NCI-H510A treated with DMSO at 0.1 percent for 48 hours (cell line): ENCODE measurements at regions not wholly inside any gene's neighbourhood (a gene's known extent, or its start where the extent isn't known, plus 50 kb on each side); places are given as distances from the start of the nearest gene placed in this dataset.
A peak's percentile ranks its signal among the peaks of the same experiment; 100 is the strongest.
"Not testable (repeated sequence)": the region's sequence is repeated elsewhere in the genome, so short reads cannot be mapped to it uniquely, and the experiment has no call there.

Experiments used
- DNase-seq: peaks from one replicate; lab custom pipeline; 2025; lab: John Stamatoyannopoulos, UW

GRCh38 chr4:99763635-99764101 is 53.0 kb upstream of the DAPP1 start:
- no peak for DNase-seq

DNA sequence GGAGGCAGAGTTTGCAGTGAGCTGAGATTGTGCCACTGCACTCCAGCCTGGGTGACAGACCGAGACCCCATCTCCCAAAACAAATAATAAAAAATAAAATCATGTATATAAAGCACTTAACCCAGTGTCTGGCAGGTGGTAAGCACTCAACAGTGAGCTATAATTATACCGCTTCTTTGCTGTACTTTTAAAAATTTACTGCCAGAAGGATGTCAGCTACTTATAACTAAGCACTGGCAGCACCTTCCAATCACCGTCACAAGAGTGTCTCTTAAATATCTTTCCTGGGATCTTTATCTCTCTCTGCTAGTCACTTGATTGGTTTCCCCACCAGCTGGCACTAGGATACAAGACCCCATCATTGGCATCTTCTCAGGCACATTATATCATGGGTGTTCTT is 53.9 kb upstream of the DAPP1 start:
- DNase-seq = peak; percentile 24

DNA sequence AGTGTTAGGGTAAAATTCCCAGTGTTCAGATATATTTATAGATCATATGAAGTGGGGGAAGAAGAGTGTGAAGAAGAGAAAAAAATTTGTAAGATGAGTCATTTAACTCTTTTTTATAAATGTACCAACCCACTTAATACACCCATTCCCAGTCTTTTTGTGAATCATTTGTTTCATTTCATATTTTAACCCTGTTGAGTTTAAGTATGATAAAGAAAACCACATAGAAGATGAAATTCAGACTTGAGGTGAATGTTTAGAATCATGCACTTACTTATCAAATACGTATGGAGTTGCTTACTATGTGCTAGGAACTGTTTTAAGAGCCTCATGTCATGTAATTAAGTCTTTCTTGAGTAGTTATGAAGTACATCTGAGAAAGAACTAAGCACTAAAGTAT is 56.6 kb upstream of the DAPP1 start:
- no peak for DNase-seq

DNA sequence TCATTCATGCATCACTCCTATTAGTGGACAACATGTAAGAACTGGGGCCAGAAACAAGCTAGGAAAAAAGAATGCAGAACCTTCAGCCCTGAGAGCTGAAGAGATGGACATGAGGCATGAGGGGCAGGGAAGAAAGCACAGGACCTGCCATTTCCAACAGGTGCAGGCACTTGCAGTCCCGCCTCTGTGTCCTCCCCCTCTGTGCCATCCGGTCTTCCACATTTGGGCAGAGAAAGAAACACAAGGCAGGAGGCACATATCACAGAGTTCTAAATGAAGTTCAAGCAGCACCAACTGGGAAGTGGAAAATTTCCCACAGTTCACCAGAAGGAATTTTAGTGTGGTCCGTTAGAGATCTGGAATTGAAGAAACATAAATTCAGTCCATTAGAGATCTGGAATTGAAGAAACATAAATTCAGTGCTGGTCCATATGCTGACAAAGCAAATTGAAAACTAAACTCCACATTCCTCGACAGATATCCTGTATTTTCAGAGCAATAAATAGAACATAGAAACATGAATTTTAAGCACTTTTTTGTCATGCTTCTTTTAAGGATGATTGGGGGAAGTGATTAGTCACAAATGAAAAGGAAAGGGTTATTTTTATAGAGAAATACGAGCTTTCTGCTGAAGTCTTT is 57.2 kb upstream of the DAPP1 start:
- no peak for DNase-seq

DNA sequence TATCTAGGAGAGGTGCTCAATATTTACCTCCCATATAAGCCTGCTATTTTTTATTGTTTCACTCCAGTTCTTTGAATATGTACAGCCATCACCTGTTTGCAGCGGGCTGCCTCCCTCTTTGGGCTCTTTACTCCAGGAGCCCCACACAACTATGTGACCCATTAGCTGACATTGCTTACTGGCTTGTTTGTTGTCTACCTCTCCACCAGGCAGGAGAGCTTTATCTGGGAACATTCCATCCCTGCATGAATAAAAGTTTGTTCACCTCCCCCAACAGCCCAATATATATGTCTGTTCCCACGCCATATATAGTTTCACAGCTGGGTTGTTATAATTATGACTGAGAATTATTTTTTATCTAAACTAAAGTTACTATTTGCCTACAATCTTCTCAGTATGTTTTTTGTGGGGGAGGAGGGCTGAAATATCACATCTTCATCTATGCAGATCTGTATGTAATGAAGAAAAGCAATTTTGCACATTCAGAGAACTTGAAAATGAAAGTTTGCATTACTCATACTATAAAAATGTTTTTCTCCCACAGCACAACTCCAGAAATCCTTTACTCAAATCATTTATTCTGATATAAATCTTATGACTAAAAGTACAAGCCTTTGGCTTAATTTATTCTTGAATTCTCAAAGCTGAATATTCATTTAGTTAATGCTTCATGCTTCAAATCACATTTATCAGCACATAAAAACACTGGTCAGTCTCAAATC is 61.2 kb upstream of the DAPP1 start:
- DNase-seq = no peak

GRCh38 chr4:99754756-99755155 is 61.9 kb upstream of the DAPP1 start:
- peak; percentile 6 for DNase-seq

GRCh38 chr4:99753931-99754330 is 62.7 kb upstream of the DAPP1 start:
- DNase-seq = no peak

GRCh38 chr4:99749445-99750391 is 66.9 kb upstream of the DAPP1 start:
- no peak for DNase-seq

DNA sequence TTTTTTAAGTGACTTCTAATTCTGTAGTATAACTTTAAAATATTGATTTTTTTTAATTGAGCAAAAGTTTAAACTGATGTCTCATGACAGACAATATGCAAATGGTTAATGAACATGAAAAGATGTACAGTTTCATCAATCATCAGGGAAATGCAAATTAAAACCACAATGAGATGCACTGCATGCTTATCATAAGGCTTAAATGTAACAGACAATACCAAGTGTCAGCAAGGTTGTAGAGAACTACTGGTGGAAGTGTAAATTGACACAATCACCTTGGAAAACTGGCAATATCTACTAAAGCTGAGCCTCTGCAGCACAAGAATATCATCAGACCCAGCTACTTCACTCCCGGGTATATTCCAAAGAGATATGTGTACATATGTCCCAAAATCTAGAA is 70.2 kb upstream of the DAPP1 start:
- DNase-seq = no peak

DNA sequence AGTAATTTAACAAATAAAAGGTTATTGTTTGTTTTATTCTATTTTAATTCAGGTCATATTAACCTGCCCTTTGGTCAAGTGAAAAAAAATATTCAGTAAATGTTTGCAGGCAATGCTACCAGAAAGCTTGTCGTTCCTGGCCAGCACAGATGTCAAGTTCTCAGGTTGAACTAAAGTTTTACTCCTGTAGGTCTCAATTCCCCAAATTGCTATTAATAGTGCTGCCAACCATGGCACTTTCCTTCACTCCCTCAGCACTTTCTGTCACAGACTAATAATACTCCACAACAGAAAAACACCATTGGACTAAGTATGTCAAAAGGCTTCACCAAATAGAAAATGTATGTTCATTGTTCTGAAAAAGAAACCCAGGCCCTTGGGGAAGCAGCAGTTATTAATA is 79.2 kb upstream of the C4orf54 start:
- no peak for DNase-seq

- no peak for DNase-seq
These were observed 78.2 kb upstream of the C4orf54 start for GRCh38 chr4:99735822-99736221.

DNA sequence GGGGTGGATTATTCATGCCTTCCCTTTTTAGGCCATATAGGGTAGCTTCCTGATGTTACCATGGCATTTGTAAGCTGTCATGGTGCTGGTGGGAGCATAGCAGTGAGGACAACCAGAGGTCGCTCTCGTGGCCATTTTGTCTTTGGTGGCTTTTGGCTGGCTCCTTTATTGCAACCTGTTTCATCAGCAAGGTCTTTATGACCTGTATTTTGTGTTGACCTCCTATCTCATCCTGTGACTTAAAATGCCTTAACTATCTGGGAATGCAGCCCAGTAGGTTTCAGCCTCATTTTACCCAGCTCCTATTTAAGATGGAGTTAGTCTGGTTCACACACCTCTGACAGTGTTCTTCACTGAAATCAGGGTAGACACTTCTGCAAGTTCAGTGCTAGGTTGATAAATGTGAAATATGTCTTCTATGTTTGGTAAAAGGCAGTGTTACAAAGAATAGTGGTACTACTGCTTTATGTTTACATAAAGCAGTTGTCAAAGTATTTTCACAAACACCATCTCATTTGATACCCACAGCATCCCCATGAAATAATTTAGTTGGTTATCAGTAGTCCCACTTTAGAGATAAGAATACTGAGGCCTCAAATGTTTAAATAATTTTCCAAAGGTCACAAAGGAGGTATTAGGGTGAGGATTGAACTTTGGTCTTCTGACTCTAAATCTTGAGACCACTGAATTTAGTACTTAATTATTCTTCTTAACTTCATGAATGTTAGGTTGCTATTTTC is 77.1 kb upstream of the C4orf54 start:
- DNase-seq = no peak

DNA sequence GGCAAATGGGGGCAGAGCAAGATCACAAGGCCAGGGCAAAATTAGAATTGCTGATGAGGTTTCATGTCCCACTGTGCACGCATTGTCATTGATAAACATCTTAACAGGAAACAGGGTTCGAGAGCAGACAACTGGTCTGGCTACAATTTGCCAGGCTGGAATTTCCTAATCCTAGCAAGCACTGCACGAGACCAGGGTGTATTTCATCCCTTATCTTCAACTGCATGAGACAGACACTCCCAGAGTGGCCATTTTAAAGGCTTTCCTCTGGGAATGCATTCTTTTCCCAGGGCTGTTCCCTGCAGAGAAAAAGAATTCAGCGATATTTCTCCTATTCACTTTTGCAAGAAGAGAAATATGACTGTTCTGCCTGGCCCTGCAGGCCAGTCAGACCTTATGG is 75.8 kb upstream of the C4orf54 start:
- not testable (repeated sequence) for DNase-seq

DNA sequence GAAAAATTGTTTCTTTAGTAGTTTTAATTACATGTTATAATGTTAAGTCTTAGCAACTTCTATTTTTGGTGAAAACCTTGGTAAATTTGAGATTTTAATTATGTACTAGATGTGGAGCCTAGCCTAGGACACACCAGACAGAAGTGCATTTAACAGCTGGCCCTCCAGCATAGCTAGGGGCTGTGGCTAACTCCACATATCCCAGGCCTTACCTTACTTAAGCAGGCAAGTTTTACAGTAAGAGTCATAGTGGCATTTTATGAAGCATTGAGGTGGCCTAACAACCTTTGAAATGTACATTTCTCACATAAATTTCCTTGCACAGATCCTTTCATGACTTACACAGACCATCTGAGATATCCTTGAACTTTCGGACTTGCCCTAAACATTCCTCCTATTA is 71.6 kb upstream of the C4orf54 start:
- no peak for DNase-seq

DNA sequence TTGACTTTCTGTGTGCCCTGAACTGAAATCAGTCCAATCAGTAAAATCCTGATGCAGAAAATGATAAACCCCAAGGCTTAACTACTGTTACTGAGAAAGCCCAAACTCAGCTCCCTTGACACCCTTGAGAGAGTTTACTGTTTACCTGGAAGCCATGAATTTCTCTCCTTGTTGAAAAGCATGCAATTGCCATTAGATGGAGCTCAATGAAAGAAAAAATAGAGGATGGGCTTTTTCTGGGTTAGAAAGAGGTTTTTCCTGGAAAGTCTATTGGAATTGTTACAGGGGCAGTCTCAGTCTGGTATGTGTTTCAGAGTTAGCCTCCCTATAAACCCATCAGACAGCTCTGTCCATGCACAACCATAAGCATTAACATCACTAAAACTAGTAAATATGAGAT is 66.4 kb upstream of the C4orf54 start:
- DNase-seq = no peak

- peak; percentile 22 for DNase-seq
These were observed 66.0 kb upstream of the C4orf54 start for GRCh38 chr4:99723612-99724011.

GRCh38 chr4:99722725-99723124 is 65.1 kb upstream of the C4orf54 start:
- DNase-seq = peak; percentile 29

DNA sequence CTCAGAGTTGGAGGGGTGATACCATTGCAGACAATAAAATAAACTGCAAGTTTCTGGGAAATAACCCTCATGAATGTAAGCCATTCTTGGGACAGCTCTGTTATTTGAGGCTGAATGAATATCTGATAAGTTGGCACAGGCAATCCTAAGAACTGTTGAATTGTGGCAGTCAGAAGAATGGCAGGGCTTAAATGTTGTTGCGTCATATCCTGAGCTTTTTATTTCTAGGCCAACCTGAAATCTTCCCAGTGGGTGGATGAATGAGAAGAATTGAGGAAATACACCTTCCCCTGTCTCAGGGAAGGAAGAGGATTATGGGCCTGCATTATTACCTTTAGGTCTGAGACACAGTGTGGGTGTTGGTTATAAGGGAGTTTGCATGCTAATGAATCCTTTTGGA is 64.4 kb upstream of the C4orf54 start:
- no peak for DNase-seq

- no peak for DNase-seq
These were observed 62.6 kb upstream of the C4orf54 start for GRCh38 chr4:99720206-99720605.

DNA sequence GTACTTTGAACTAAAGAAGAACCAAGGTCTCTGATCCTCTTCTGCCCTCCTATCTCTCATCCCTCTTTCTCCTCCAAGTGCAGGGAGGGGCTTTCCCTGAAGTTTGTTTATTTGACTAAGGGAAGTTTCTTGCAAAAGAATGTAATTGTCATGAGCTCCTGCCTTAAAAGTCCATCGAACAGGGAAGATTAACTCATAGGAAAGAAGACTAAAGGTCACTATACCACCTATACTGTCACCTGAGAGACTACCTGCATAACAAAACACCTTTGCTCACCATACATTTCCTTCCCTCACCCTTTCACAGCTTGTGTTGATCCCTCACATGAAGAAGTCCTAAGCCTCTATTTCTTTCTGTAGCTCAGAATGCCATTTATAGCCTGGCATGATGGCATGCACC is 59.4 kb upstream of the C4orf54 start:
- DNase-seq = no peak

DNA sequence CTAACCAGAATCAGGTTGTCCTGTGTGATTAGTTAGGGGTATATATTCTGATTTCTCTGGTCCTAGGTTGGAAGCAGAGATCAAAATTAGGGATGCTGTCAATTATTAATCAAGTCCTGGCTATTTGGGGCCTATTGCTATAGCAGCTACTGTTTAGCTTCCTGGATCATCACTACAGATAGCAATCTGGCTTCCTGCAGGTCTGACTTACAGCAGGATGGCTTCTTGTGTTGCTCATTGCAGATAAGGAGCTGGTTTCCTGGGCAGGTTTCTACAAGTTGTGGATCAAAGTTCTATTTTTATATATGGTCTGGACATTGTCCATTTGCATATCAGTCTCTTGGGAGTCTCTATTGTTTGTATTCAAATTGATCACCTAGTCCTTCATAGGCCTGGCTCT is 57.7 kb upstream of the C4orf54 start:
- DNase-seq = no peak

DNA sequence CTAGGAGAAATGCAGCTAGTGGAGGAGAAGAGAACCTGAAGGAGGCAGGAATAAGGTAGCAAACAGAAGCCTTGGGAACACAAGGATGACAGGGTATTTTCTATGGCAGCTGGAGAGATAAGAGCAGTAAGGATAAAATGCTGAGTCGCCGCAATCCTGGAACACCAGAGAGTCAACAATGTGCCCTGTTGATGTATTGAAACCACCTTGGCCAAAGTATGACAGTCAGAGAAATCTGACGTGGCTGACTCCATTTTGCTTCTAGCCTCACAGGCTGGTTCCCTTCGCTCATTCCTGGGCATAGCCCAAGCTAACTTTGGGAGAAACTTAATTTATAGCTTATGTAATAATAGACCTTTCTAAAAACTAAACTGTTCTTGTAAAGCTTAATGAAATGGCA is 56.6 kb upstream of the C4orf54 start:
- no peak for DNase-seq
